ENCODE measurements at regions not wholly inside any gene's neighbourhood (a gene's known extent, or its start where the extent isn't known, plus 50 kb on each side); places are given as distances from the start of the nearest gene placed in this dataset.

GRCh38 chr16:35142147-35142808 lies 1682.9 kb downstream of the TP53TG3F start:
- ATAC-seq (no peak), DNase-seq (ENCODE audit: low spot score) (no peak)
- POLR2A ChIA-PET, result no interaction called here
- Mint-ChIP-seq H3K9me3 (peaks cover 59% of the 10 kb centered on the region), H3K4me3 (no peak overlapping the region), H3K36me3 (peaks cover 57% of the 10 kb centered on the region), H3K4me1 (no peaks in the 10 kb centered on the region), H3K27ac (no peak overlapping the region), H3K27me3 (ENCODE audit: low read depth) (peaks cover 28% of the 10 kb centered on the region)
- no peak for TF ChIP-seq PREB (CRISPR knock-in tag; IDR thresholded peaks at IDR 0.05; ENCODE audit: borderline replicate concordance)
- CTCF ChIA-PET, result interaction anchor here (0.7 kb wide), 1 partner anchor 47 kb away, joined by 5 read pairs; no protein-coding TSS in a partner anchor

- H3K36me3 Mint-ChIP-seq, result peaks cover 55% of the 10 kb centered on the region
- H3K27me3 Mint-ChIP-seq (ENCODE audit: low read depth), result peaks cover 26% of the 10 kb centered on the region
- CTCF ChIA-PET, result interaction anchor here (0.7 kb wide), 1 partner anchor 47 kb away, joined by 5 read pairs; no protein-coding TSS in a partner anchor
- no peaks in the 10 kb centered on the region for H3K4me1 Mint-ChIP-seq
- no peak overlapping the region for H3K4me3 Mint-ChIP-seq
- H3K9me3 Mint-ChIP-seq, result peaks cover 55% of the 10 kb centered on the region
- no peak overlapping the region for H3K27ac Mint-ChIP-seq
- POLR2A ChIA-PET, result no interaction called here
- TF ChIP-seq ZNF219 (CRISPR knock-in tag; IDR thresholded peaks at IDR 0.05; ENCODE audit: borderline replicate concordance) (no peak), PREB (CRISPR knock-in tag; IDR thresholded peaks at IDR 0.05; ENCODE audit: borderline replicate concordance) (no peak), TCF7 (CRISPR knock-in tag; IDR thresholded peaks at IDR 0.05; ENCODE audit: low read depth) (no peak), FOXP1 (CRISPR knock-in tag; IDR thresholded peaks at IDR 0.05; ENCODE audit: borderline replicate concordance) (no peak), OVOL2 (CRISPR knock-in tag; IDR thresholded peaks at IDR 0.05; ENCODE audit: borderline replicate concordance) (no peak), RELA (CRISPR knock-in tag; IDR thresholded peaks at IDR 0.05; ENCODE audit: borderline replicate concordance) (no peak), STAT6 (CRISPR knock-in tag; conservative IDR thresholded peaks at IDR 0.05; ENCODE audit: low read depth) (no peak), ZNF138 (CRISPR knock-in tag; conservative IDR thresholded peaks at IDR 0.05) (no peak), RORB (CRISPR knock-in tag; IDR thresholded peaks at IDR 0.05) (no peak), ZBTB21 (CRISPR knock-in tag; IDR thresholded peaks at IDR 0.05; ENCODE audit: borderline replicate concordance) (no peak), ZNF232 (CRISPR knock-in tag; IDR thresholded peaks at IDR 0.05) (no peak), EMX1 (CRISPR knock-in tag; IDR thresholded peaks at IDR 0.05) (no peak)
- TF ChIP-seq, protein P1, sequence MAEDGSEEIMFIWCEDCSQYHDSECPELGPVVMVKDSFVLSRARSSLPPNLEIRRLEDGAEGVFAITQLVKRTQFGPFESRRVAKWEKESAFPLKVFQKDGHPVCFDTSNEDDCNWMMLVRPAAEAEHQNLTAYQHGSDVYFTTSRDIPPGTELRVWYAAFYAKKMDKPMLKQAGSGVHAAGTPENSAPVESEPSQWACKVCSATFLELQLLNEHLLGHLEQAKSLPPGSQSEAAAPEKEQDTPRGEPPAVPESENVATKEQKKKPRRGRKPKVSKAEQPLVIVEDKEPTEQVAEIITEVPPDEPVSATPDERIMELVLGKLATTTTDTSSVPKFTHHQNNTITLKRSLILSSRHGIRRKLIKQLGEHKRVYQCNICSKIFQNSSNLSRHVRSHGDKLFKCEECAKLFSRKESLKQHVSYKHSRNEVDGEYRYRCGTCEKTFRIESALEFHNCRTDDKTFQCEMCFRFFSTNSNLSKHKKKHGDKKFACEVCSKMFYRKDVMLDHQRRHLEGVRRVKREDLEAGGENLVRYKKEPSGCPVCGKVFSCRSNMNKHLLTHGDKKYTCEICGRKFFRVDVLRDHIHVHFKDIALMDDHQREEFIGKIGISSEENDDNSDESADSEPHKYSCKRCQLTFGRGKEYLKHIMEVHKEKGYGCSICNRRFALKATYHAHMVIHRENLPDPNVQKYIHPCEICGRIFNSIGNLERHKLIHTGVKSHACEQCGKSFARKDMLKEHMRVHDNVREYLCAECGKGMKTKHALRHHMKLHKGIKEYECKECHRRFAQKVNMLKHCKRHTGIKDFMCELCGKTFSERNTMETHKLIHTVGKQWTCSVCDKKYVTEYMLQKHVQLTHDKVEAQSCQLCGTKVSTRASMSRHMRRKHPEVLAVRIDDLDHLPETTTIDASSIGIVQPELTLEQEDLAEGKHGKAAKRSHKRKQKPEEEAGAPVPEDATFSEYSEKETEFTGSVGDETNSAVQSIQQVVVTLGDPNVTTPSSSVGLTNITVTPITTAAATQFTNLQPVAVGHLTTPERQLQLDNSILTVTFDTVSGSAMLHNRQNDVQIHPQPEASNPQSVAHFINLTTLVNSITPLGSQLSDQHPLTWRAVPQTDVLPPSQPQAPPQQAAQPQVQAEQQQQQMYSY (CRISPR knock-in tag; IDR thresholded peaks at IDR 0.05), result no peak
- ATAC-seq (no peak), DNase-seq (ENCODE audit: low spot score) (no peak)
Measured at GRCh38 chr16:35142809-35143192, 1683.4 kb downstream of the TP53TG3F start.

Measured in WTC11 (cell line).